Gastroesophageal sphincter (tissue), 4 donors: ENCODE measurements at regions not wholly inside any gene's neighbourhood (a gene's known extent, or its start where the extent isn't known, plus 50 kb on each side); places are given as distances from the start of the nearest gene placed in this dataset.

Experiments
- ATAC-seq: fragments of 150-250 bp; one replicate; pipeline ENCODE4 v1.9.1; 2016; ENCODE audit warnings: mild to moderate bottlenecking, moderate library complexity
- H3K27ac ChIP-seq, 4 donors: fragments of 200-600 bp; sonication (generic) in 3 of 4; 1 replicate in 3 of 4; 2 replicates in 1 of 4; pipeline ENCODE4 v1.5.1; 2016 to 2019
- H3K27me3 ChIP-seq: fragments of 200-600 bp; sonication (generic); one replicate; pipeline ENCODE4 v1.5.1; 2019
- H3K36me3 ChIP-seq, 2 donors: fragments of 200-600 bp; sonication (generic); one replicate each; pipeline ENCODE4 v1.5.1; 2019; ENCODE audit warnings: control low read depth in 1 of 2
- H3K4me1 ChIP-seq, 3 donors: fragments of 200-600 bp; sonication (generic); 1 replicate in 2 of 3; 2 replicates in 1 of 3; pipeline ENCODE4 v1.5.1; 2016 to 2019; ENCODE audit warnings: control low read depth in 2 of 3
- H3K4me3 ChIP-seq, 2 donors: fragments of 200-600 bp; sonication (generic); one replicate each; pipeline ENCODE4 v1.5.1; 2019; ENCODE audit warnings: mild to moderate bottlenecking in 1 of 2, moderate library complexity in 1 of 2
- H3K9me3 ChIP-seq, 3 donors: fragments of 200-600 bp; sonication (generic); one replicate each; pipeline ENCODE4 v1.5.1; 2017 to 2019; ENCODE audit warnings: control low read depth in 2 of 3
- CTCF ChIP-seq, 4 experiments: fragments of 200-600 bp in 2 of 4; fragments of 450-650 bp in 2 of 4; sonication (generic) in 1 of 4; IDR thresholded peaks; one replicate each; pipeline ENCODE4 v1.5.1; 2017 to 2019; ENCODE audit warnings: antibody characterized with exemption in 4 of 4, mild to moderate bottlenecking in 2 of 4, moderate library complexity in 2 of 4
- EP300 ChIP-seq: sonication (generic); formaldehyde crosslinking; IDR thresholded peaks from one replicate; pipeline ENCODE4 v1.6.1; 2017; ENCODE audit warnings: antibody characterized with exemption, mild to moderate bottlenecking
- POLR2A ChIP-seq, 2 donors: fragments of 450-650 bp; IDR thresholded peaks; one replicate each; pipeline ENCODE4 v1.6.1; 2017; ENCODE audit warnings: antibody characterized with exemption in 2 of 2, mild to moderate bottlenecking in 2 of 2, moderate library complexity in 1 of 2
- POLR2AphosphoS5 ChIP-seq: sonication (generic); formaldehyde crosslinking; IDR thresholded peaks from one replicate; pipeline ENCODE4 v1.6.1; 2017; ENCODE audit warnings: antibody characterized with exemption
- WGBS, 2 donors: methylation state at CpG; one replicate each; pipeline ENCODE4 v1.1.5; 2018; ENCODE audit warnings: low coverage in 1 of 2; 5-methylcytosine and 5-hydroxymethylcytosine counted together

GRCh38 chr2:100214265-100214971, 72.0 kb upstream of the AFF3 start:
- Histone ChIP-seq H3K4me3 (no peak overlapping the region), H3K9me3 (no peaks in the 10 kb centered on the region), H3K36me3 (no peaks in the 10 kb centered on the region), H3K4me1 (peaks cover 8 to 42% (median 10%) of the 10 kb centered on the region in 3 donors), H3K27ac (peak overlapping the region; percentile 74 to 87 (median 86)), H3K27me3 (no peaks in the 10 kb centered on the region)
- ATAC-seq, result peak; percentile 83
- TF ChIP-seq POLR2AphosphoS5, result peak; percentile 95
- no peak for TF ChIP-seq CTCF (IDR thresholded peaks at IDR 0.05)
- TF ChIP-seq POLR2A (IDR thresholded peaks at IDR 0.05), result no peak
- no peak for TF ChIP-seq EP300
- 18 to 80% methylated on average over 2 to 8 of the region's 9 CpGs for WGBS, 2 donors

DNA sequence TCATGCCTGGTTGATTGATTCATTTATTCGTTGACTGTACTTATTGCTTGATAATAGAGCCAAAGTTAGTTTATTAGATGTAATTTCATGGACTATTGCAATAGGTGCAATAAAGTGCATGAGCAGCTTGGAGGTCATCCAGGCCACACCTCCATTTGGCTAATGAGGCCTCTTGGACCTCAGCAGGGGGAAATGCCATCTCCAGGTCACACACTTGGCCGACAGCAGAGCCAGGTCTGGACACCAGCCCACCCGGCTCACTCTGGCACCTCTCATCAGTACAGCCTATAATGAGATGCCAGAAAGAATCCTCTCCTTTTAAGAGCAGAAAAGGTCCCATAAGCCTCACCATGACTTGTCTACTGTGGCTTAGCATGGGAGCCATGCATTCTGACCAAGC, 71.2 kb upstream of the AFF3 start:
- Histone ChIP-seq H3K27ac (peak overlapping the region; percentile 74 to 87 (median 86)), H3K27me3 (no peaks in the 10 kb centered on the region), H3K9me3 (no peaks in the 10 kb centered on the region), H3K36me3 (no peaks in the 10 kb centered on the region), H3K4me1 (peaks cover 8 to 42% (median 10%) of the 10 kb centered on the region in 3 donors), H3K4me3 (no peak overlapping the region)
- no peak for TF ChIP-seq EP300
- no peak for TF ChIP-seq CTCF (IDR thresholded peaks at IDR 0.05)
- TF ChIP-seq POLR2A (IDR thresholded peaks at IDR 0.05), result no peak
- peak; percentile 74 for TF ChIP-seq POLR2AphosphoS5
- ATAC-seq, result peak; percentile 52
- WGBS, 2 donors, result 80% methylated on average over 1 of the region's 3 CpGs; no CpG with 5 or more reads in 1 of the 2 donors

GRCh38 chr2:100212850-100213249, 70.5 kb upstream of the AFF3 start:
- Histone ChIP-seq H3K36me3 (no peaks in the 10 kb centered on the region), H3K4me1 (peaks cover 8 to 42% (median 10%) of the 10 kb centered on the region in 3 donors), H3K9me3 (no peaks in the 10 kb centered on the region), H3K27me3 (no peaks in the 10 kb centered on the region), H3K4me3 (no peak overlapping the region), H3K27ac (peak overlapping the region; percentile 74 to 87 (median 86))
- TF ChIP-seq POLR2A (IDR thresholded peaks at IDR 0.05) (no peak), CTCF (IDR thresholded peaks at IDR 0.05) (no peak), POLR2AphosphoS5 (no peak), EP300 (no peak)
- 67 to 100% methylated on average over 1 to 2 of the region's 3 CpGs for WGBS, 2 donors
- ATAC-seq, result no peak

GRCh38 chr2:100211521-100211920, 69.1 kb upstream of the AFF3 start:
- H3K4me1 ChIP-seq, result peaks cover 8 to 42% (median 10%) of the 10 kb centered on the region in 3 donors
- no peak overlapping the region for H3K27ac ChIP-seq
- H3K27me3 ChIP-seq, result no peaks in the 10 kb centered on the region
- ATAC-seq, result no peak
- no peaks in the 10 kb centered on the region for H3K9me3 ChIP-seq
- H3K4me3 ChIP-seq, result no peak overlapping the region
- no CpG with 5 or more reads among the region's 3 CpGs for WGBS, 2 donors
- H3K36me3 ChIP-seq, result no peaks in the 10 kb centered on the region
- TF ChIP-seq EP300 (no peak), POLR2A (IDR thresholded peaks at IDR 0.05) (no peak), CTCF (IDR thresholded peaks at IDR 0.05) (no peak), POLR2AphosphoS5 (no peak)
